ENCODE measurements at regions not wholly inside any gene's neighbourhood (a gene's known extent, or its start where the extent isn't known, plus 50 kb on each side); places are given as distances from the start of the nearest gene placed in this dataset.

DNA sequence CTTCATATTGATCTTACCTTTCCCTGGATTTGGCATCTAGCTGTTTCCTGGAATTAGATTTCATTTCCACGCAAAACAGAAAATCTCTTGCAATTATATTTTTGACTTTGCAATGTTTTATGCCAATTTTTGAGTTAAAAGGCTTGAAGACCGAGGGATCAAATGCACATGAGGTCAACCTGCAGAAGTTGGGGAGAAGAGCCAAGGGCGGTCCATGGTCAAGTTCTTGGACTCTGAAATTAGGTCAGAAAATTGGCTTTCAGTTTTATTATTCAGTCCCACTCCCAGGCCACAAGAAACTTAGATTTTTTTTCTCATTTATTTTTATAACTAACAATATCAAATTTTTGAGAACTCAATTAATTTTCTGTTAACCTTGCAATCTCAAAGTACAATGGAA lies 499.1 kb upstream of the USP24 start:
- no peak for DNase-seq (ENCODE audit: low spot score)

- DNase-seq (ENCODE audit: low spot score) = no peak
These were observed 498.4 kb upstream of the USP24 start for GRCh38 chr1:55713516-55713915.

GRCh38 chr1:55712148-55712547 lies 497.0 kb upstream of the USP24 start:
- DNase-seq (ENCODE audit: low spot score) = no peak

GRCh38 chr1:55708781-55709180 lies 493.6 kb upstream of the USP24 start:
- DNase-seq (ENCODE audit: low spot score) = no peak

- DNase-seq (ENCODE audit: low spot score) = no peak
These were observed 492.7 kb upstream of the USP24 start for GRCh38 chr1:55707846-55708245.

GRCh38 chr1:55707196-55707595 lies 492.0 kb upstream of the USP24 start:
- DNase-seq (ENCODE audit: low spot score) = no peak

- DNase-seq (ENCODE audit: low spot score) = no peak
These were observed 491.2 kb upstream of the USP24 start for GRCh38 chr1:55706397-55706796.

DNA sequence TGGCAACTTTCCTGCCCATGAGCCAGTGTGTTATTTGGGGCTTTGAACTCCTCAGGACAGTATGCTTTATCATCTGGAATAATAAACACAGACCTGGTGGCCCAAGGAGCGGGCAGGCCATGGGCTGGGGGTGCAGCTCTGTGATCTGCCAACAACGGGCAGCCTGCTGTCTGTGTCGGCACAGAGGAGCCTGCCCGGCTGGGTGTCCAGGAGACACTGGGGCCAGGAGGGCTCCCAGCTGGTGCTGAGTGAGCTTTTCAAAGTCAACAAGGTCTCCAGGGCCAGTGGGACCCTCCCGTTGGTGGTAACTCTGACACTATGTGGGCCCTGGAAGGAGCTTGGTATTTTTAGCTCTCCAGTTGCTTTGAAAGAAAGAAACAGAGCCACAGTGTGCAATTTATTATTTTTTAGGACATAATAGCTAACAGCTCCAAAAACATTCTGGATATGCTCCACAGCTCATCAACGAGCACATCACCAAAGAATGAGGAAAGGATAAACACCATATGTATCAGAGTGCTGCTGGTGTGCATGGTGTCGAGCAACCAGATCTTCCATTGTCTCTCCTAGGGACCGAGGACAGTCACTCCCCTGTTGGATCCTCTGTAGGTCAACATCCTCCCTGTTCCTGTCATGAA lies 488.7 kb upstream of the USP24 start:
- no peak for DNase-seq (ENCODE audit: low spot score)

GRCh38 chr1:55702064-55702463 lies 486.9 kb upstream of the USP24 start:
- DNase-seq (ENCODE audit: low spot score) = no peak

GRCh38 chr1:55700359-55701130 lies 485.4 kb upstream of the USP24 start:
- no peak for DNase-seq (ENCODE audit: low spot score)

GRCh38 chr1:55699228-55699627 lies 484.1 kb upstream of the USP24 start:
- DNase-seq (ENCODE audit: low spot score) = no peak

DNA sequence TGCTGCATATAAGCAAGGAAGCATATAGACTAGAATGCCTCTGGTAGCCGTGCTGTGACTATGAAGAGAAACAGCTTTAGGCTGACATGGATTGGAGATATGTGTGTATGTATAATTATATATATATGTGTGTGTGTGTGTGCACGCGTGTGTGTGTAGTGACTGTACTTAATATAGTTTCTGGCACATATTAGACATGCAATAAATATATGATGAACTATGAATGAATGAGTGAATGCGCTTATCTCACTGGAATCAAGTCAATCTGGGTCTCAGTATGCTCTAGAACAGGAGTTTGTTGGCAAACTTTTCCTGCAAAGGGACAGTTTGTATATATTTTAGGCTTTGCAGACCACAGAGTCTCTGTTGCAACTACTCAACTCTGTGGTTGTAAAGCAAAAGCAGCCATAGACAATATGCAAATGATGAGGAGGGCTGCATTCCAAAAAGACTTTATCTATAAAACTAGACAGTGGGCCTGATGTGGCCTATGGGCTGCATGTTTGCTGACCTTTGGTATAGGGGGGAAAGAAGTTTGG lies 482.9 kb upstream of the USP24 start:
- DNase-seq (ENCODE audit: low spot score) = no peak

- no peak for DNase-seq (ENCODE audit: low spot score)
These were observed 481.7 kb upstream of the USP24 start for GRCh38 chr1:55696891-55697290.

DNA sequence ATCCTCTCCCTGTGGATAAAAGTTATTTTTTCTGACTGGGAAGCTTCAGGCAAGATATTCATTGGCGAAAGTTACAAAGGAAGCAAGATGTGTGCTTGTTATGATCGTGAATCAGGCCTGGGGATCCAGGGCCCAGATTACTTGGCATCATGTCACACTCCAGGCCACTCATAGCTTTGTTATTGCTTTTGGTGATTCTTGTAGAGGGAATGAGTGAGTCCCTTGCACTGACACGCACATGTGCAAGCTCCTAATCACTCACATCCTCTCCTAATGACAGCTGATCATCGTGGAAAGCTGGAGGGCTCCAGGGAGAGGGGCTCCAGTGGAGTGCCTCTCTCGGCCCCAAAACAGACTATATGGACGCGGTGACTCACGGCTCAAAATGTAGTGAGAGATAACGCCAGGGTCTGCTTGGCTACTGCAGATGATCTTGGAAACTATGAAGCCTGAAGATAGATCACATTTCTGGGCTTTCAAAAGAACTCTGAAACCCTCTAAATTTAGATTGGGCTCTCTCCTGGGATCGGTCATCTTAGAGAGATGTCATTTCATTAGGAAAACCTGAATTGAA lies 481.1 kb upstream of the USP24 start:
- DNase-seq (ENCODE audit: low spot score) = no peak

- no peak for DNase-seq (ENCODE audit: low spot score)
These were observed 480.4 kb upstream of the USP24 start for GRCh38 chr1:55695552-55695951.

DNA sequence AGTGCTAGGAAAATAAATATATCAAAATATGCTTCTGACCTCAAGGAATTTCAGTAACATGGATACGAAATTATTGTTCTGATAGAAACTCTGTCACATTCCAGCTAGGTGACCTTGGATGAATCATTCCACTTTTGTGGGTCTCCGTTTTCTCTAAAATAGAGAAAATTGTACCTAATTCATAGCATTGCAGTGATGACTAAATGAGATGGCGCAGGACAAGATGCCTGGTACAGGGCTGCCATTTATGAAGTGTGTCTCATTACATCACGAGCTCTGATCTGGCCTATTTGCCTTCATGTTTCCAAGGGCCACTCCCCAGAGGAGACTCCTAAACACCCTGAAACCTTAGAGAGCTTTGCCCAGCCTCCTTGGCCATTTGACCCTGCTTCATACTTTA lies 480.0 kb upstream of the USP24 start:
- DNase-seq (ENCODE audit: low spot score) = no peak

- DNase-seq (ENCODE audit: low spot score) = no peak
These were observed 479.2 kb upstream of the USP24 start for GRCh38 chr1:55694310-55694801.

DNA sequence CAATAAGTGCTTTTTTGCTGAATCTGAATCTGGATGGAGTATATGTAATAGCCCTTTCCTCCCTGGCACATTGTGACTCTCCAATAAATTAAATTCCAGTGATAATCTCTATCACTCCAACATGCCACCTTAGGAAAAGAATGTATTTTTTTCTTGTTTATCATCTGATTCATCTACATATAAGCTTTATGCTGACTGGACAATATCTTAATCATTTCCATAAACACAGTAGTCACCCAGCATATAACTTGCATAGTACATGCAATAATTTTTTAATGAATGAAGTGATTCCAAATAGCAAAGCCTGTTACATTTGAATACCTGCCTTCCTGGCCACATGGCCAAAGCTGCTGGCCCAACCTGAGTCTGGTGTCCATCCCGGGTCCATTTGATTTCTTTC lies 477.6 kb upstream of the USP24 start:
- DNase-seq (ENCODE audit: low spot score) = no peak

DNA sequence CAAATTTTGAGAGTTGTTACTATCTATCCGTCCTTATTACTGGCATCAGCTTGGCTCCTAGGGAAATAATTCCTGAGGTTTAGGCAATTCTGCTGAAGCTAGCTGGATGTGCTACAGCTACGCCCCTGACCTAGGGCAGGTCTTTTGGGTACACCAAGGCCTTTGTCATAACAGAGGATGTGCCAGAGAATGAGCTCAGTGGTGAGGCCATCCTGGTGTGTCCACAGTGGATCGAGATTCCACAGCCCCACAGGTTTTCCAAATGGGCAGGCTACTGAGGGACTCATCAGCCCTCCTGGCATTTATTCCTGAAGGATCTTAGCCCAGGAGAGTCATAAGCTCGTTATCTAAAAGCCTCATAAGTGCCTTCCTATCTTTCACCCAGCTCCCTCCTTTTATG lies 475.2 kb upstream of the USP24 start:
- DNase-seq (ENCODE audit: low spot score) = no peak

- DNase-seq (ENCODE audit: low spot score) = no peak
These were observed 474.6 kb upstream of the USP24 start for GRCh38 chr1:55689800-55690199.

GRCh38 chr1:55685560-55685959 lies 470.4 kb upstream of the USP24 start:
- no peak for DNase-seq (ENCODE audit: low spot score)

DNA sequence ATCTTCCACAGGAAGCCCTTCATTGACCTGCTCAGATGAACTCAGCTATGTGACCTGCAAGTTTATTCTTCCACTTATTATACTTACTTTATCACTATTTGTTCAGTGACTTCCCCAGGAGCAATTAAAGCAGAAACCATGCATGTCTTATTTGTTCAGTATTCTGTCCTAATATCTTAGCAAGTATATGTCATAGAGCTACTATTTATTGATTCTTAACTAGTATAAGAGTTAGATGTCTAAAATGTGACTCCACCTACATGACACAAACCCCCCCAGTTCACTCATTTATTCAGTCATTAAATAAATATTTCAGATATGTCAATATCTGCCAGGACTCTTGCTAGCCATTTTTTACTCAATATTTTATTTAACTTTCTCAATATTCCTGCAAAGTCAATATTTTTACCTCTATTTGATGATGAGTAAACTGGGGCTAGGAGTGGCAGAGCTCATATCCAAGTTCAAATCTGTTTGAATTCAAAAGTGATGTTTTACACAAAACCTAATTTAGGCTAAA lies 469.0 kb upstream of the USP24 start:
- no peak for DNase-seq (ENCODE audit: low spot score)

GRCh38 chr1:55682198-55682597 lies 467.0 kb upstream of the USP24 start:
- DNase-seq (ENCODE audit: low spot score) = no peak
